Esophagus muscularis mucosa (tissue), 4 donors: ENCODE measurements at regions not wholly inside any gene's neighbourhood (a gene's known extent, or its start where the extent isn't known, plus 50 kb on each side); places are given as distances from the start of the nearest gene placed in this dataset.

Experiments
- DNase-seq: peaks from one replicate; pipeline ENCODE4 v3.0.0-alpha.2; 2017; ENCODE audit errors: extremely low spot score
- H3K27ac ChIP-seq, 4 donors: fragments of 200-600 bp; sonication (generic); replicated peaks in 1 of 4; 1 replicate in 3 of 4; 2 replicates in 1 of 4; pipeline ENCODE4 v1.5.1; 2016 to 2019; ENCODE audit warnings: mild to moderate bottlenecking in 1 of 4
- H3K27me3 ChIP-seq, 4 donors: fragments of 200-600 bp; sonication (generic); one replicate each; pipeline versions ENCODE4 v1.5.1 to v1.6.0; 2016 to 2019
- H3K36me3 ChIP-seq, 4 donors: fragments of 200-600 bp; sonication (generic); one replicate each; pipeline ENCODE4 v1.5.1; 2016 to 2019
- H3K4me1 ChIP-seq, 4 donors: fragments of 200-600 bp; sonication (generic); one replicate each; pipeline ENCODE4 v1.5.1; 2016 to 2019
- H3K4me3 ChIP-seq, 4 donors: fragments of 200-600 bp; sonication (generic); 1 replicate in 2 of 4; 2 replicates in 2 of 4; pipeline ENCODE4 v1.5.1; 2016 to 2019; ENCODE audit warnings: mild to moderate bottlenecking in 4 of 4, moderate library complexity in 1 of 4
- H3K9me3 ChIP-seq, 4 donors: fragments of 200-600 bp; sonication (generic); 1 replicate in 3 of 4; 2 replicates in 1 of 4; pipeline ENCODE4 v1.5.1; 2016 to 2019
- CTCF ChIP-seq, 3 experiments: fragments of 200-600 bp in 2 of 3; fragments of 450-650 bp in 1 of 3; sonication (generic) in 2 of 3; IDR thresholded peaks; one replicate each; pipeline ENCODE4 v1.5.1; 2017 to 2019; ENCODE audit warnings: antibody characterized with exemption in 3 of 3, mild to moderate bottlenecking in 2 of 3, moderate library complexity in 1 of 3
- EP300 ChIP-seq: sonication (generic); formaldehyde crosslinking; IDR thresholded peaks from one replicate; pipeline ENCODE4 v1.6.1; 2017; ENCODE audit warnings: antibody characterized with exemption
- POLR2A ChIP-seq: fragments of 450-650 bp; IDR thresholded peaks from one replicate; pipeline ENCODE4 v1.6.1; 2017; ENCODE audit warnings: antibody characterized with exemption, moderate library complexity, mild to moderate bottlenecking, low read depth
- POLR2AphosphoS5 ChIP-seq, 2 donors: sonication (generic); formaldehyde crosslinking; IDR thresholded peaks; one replicate each; pipeline ENCODE4 v1.6.1; 2017; ENCODE audit warnings: antibody characterized with exemption in 2 of 2
- WGBS: methylation state at CpG from one replicate; pipeline ENCODE4 v1.1.5; 2018; 5-methylcytosine and 5-hydroxymethylcytosine counted together
- intact Hi-C: fragments of 100-400 bp; cut with DNase I; formaldehyde crosslinking; loops from one replicate; pipeline ENCODE4 v1.15.1; 2023

DNA sequence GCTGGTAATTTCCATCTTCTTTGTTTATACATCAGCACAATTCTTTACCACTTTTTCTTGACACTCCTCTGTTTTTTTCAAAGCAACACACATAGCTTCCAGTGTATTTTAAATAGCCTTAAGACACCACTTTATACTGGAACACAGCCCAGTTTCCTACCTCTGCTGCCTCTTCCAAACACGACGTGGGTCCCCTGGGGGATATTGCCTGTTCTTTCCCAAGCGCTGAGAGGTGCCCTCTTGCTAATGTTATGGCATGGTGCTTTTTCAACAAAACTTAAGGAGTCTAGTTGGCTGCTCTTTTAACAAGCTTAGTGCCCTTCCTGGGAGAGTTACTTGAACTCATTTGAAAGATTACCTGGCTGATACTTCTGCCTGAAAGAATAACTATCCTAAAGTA, 112.7 kb downstream of the OLFM4 start:
- H3K4me1 ChIP-seq = peaks cover 0 to 6% (median 0%) of the 10 kb centered on the region in 4 donors
- intact Hi-C loops = no loop called here
- DNase-seq = no peak
- H3K27ac ChIP-seq = no peak overlapping the region
- peaks cover 0 to 15% (median 0%) of the 10 kb centered on the region in 4 donors for H3K27me3 ChIP-seq
- no peak overlapping the region for H3K4me3 ChIP-seq
- TF ChIP-seq POLR2AphosphoS5 (IDR thresholded peaks at IDR 0.05) (no peak), CTCF (IDR thresholded peaks at IDR 0.05) (no peak), EP300 (no peak), POLR2A (no peak)
- H3K9me3 ChIP-seq = no peaks in the 10 kb centered on the region
- WGBS = 32% methylated on average over 3 of the region's 3 CpGs
- no peaks in the 10 kb centered on the region for H3K36me3 ChIP-seq

DNA sequence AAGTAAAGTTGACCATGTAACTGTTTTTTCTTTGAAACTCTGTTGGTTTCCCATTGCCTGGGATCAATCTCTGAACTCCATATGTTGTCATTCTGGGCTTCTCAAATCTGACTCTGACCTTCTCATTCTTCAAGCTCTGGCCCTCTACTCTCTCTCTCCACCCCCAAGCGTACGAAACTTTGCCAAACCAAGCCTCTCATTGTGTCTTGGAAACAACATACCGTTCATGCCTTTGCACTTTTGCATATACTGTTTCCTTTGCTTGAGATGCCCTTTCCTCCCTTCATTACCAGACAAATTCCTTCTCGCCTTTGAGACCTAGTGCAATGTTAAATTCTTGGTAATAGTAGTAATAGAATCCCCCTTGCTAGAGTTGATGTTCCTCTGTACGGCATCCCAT, 113.7 kb downstream of the OLFM4 start:
- intact Hi-C loops = no loop called here
- WGBS = 77% methylated on average over 5 of the region's 5 CpGs
- no peaks in the 10 kb centered on the region for H3K9me3 ChIP-seq
- TF ChIP-seq POLR2AphosphoS5 (IDR thresholded peaks at IDR 0.05) = no peak
- TF ChIP-seq CTCF (IDR thresholded peaks at IDR 0.05) = no peak
- TF ChIP-seq POLR2A = no peak
- TF ChIP-seq EP300 = no peak
- no peak for DNase-seq
- no peaks in the 10 kb centered on the region for H3K36me3 ChIP-seq
- H3K27me3 ChIP-seq = peaks cover 0 to 10% (median 0%) of the 10 kb centered on the region in 4 donors
- no peak overlapping the region for H3K27ac ChIP-seq
- H3K4me1 ChIP-seq = peaks cover 0 to 6% (median 0%) of the 10 kb centered on the region in 4 donors
- H3K4me3 ChIP-seq = no peak overlapping the region

DNA sequence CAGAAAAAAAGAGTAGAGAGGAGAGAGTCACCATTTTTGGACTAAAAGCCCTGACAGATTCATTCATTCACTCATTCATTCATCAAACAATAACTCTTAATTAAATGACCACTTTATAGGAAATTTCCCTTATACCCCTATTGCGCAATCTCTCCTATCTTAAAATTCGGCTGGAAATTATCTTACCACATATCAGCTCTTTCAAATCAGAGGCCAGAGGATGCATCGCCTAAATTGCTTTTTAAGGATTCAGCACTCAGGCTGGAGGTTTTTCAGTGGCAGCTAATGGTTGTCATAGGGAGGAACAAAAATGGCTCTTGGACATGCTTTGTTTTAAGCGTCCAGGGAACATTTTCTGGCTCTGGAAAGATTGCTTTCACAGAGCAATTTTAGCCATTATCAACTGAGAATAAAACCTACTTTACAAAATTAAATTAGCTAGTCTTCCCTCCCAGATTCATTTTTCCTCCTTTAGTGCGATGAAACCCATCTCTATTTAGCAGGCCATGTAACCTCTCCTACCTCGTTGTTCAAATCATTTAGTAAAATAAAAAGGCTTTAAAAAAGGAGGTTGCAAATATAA, 115.2 kb downstream of the OLFM4 start:
- intact Hi-C loops = no loop called here
- WGBS = 78% methylated on average over 6 of the region's 6 CpGs
- no peak for DNase-seq

GRCh38 chr13:53144826-53145225, 116.2 kb downstream of the OLFM4 start:
- H3K36me3 ChIP-seq = no peaks in the 10 kb centered on the region
- H3K27me3 ChIP-seq = peaks cover 0 to 9% (median 0%) of the 10 kb centered on the region in 4 donors
- no peak overlapping the region for H3K27ac ChIP-seq
- H3K9me3 ChIP-seq = no peaks in the 10 kb centered on the region
- H3K4me1 ChIP-seq = no peaks in the 10 kb centered on the region
- intact Hi-C loops = no loop called here
- no peak overlapping the region for H3K4me3 ChIP-seq
- TF ChIP-seq POLR2A = no peak
- TF ChIP-seq CTCF (IDR thresholded peaks at IDR 0.05) = no peak
- no peak for TF ChIP-seq POLR2AphosphoS5 (IDR thresholded peaks at IDR 0.05)
- TF ChIP-seq EP300 = no peak
- WGBS = 69% methylated on average over 5 of the region's 5 CpGs
- no peak for DNase-seq

More for the DNA sequence above, 115.2 kb downstream of the OLFM4 start:
- H3K4me3 ChIP-seq = no peak overlapping the region
- TF ChIP-seq POLR2AphosphoS5 (IDR thresholded peaks at IDR 0.05) (no peak), POLR2A (no peak), CTCF (IDR thresholded peaks at IDR 0.05) (no peak)
- H3K9me3 ChIP-seq = no peaks in the 10 kb centered on the region
- no peak overlapping the region for H3K27ac ChIP-seq
- H3K36me3 ChIP-seq = no peaks in the 10 kb centered on the region
- H3K27me3 ChIP-seq = peaks cover 0 to 10% (median 0%) of the 10 kb centered on the region in 4 donors
- H3K4me1 ChIP-seq = no peaks in the 10 kb centered on the region

DNA sequence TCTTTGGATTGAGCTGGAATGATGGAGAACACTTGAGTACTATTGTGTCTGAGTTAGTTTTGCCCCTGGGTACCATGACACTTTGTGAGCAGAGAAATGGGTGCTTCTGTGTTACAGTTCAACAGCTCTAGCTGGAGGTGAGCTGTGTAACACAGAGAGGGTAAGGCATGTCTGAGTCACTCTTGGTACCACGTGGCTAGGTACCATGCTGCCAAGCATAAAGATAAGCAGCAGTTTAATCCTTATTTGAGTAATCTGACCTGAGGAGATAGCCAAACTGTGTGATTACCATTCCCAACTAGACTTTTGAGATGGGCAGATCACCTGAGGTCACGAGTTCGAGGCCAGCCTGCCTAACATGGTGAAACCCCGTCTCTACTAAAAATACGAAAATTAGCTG, 122.0 kb downstream of the OLFM4 start:
- DNase-seq = no peak
- WGBS = 85% methylated on average over 5 of the region's 5 CpGs
- Histone ChIP-seq H3K4me3 (no peak overlapping the region), H3K9me3 (no peaks in the 10 kb centered on the region), H3K27ac (no peak overlapping the region), H3K27me3 (peaks cover 0 to 9% (median 0%) of the 10 kb centered on the region in 4 donors), H3K4me1 (no peaks in the 10 kb centered on the region), H3K36me3 (no peaks in the 10 kb centered on the region)
- no peak for TF ChIP-seq POLR2A
- no peak for TF ChIP-seq CTCF (IDR thresholded peaks at IDR 0.05)
- no peak for TF ChIP-seq POLR2AphosphoS5 (IDR thresholded peaks at IDR 0.05)
- no peak for TF ChIP-seq EP300
- intact Hi-C loops = no loop called here
